Sigmoid colon (tissue), 6 donors: ENCODE measurements at regions not wholly inside any gene's neighbourhood (a gene's known extent, or its start where the extent isn't known, plus 50 kb on each side); places are given as distances from the start of the nearest gene placed in this dataset.

Experiments
- DNase-seq: peaks from one replicate; pipeline ENCODE4 v3.0.0-alpha.2; 2019
- H3K27ac ChIP-seq, 4 donors: fragments of 200-600 bp; sonication (generic); one replicate each; pipeline ENCODE4 v1.5.1; 2016 to 2019; ENCODE audit warnings: mild to moderate bottlenecking in 1 of 4
- H3K27me3 ChIP-seq, 3 donors: fragments of 200-600 bp; sonication (generic); one replicate each; pipeline ENCODE4 v1.5.1; 2019; ENCODE audit warnings: mild to moderate bottlenecking in 1 of 3
- H3K36me3 ChIP-seq, 4 donors: fragments of 200-600 bp; sonication (generic); one replicate each; pipeline ENCODE4 v1.5.1; 2016 to 2019
- H3K4me1 ChIP-seq, 4 donors: fragments of 200-600 bp; sonication (generic); one replicate each; pipeline ENCODE4 v1.5.1; 2017 to 2019
- H3K4me3 ChIP-seq, 4 donors: fragments of 200-600 bp; sonication (generic); one replicate each; pipeline ENCODE4 v1.5.1; 2017 to 2019; ENCODE audit warnings: mild to moderate bottlenecking in 2 of 4, moderate library complexity in 1 of 4
- H3K9me3 ChIP-seq, 4 donors: fragments of 200-600 bp in 3 of 4; sonication (generic) in 3 of 4; one replicate each; pipeline versions ENCODE4 v1.5.1 to v1.6.1; 2013 to 2019
- CTCF ChIP-seq, 4 experiments: fragments of 450-650 bp in 3 of 4; fragments of 200-600 bp in 1 of 4; IDR thresholded peaks; one replicate each; pipeline ENCODE4 v1.5.1; 2016 to 2019; ENCODE audit warnings: antibody characterized with exemption in 4 of 4, mild to moderate bottlenecking in 3 of 4, moderate library complexity in 2 of 4
- EP300 ChIP-seq, 4 donors: sonication (generic); formaldehyde crosslinking; IDR thresholded peaks; one replicate each; pipeline ENCODE4 v1.6.1; 2017; ENCODE audit warnings: antibody characterized with exemption in 4 of 4
- POLR2A ChIP-seq, 2 donors: fragments of 450-650 bp; IDR thresholded peaks; one replicate each; pipeline ENCODE4 v1.6.1; 2016; ENCODE audit warnings: antibody characterized with exemption in 2 of 2, mild to moderate bottlenecking in 2 of 2, moderate library complexity in 2 of 2
- POLR2AphosphoS5 ChIP-seq, 4 donors: sonication (generic); formaldehyde crosslinking; IDR thresholded peaks; one replicate each; pipeline ENCODE4 v1.6.1; 2017; ENCODE audit warnings: antibody characterized with exemption in 4 of 4
- WGBS, 2 donors: extraction: QIAGEN DNeasy Blood & Tissue Kit; methylation state at CpG; one replicate each; pipeline ENCODE4 v1.1.7; 2013; 5-methylcytosine and 5-hydroxymethylcytosine counted together
- intact Hi-C: fragments of 100-400 bp; cut with DNase I; formaldehyde crosslinking; loops from one replicate; pipeline ENCODE4 v1.15.1; 2023
- donor health status: healthy with polysubstance abuse.
- donor health status: healthy.

- H3K27ac ChIP-seq: no peak overlapping the region
- peaks cover 0 to 7% (median 3%) of the 10 kb centered on the region in 4 donors for H3K4me1 ChIP-seq
- no peaks in the 10 kb centered on the region for H3K36me3 ChIP-seq
- no peaks in the 10 kb centered on the region for H3K27me3 ChIP-seq
- intact Hi-C loops: no loop called here
- no peaks in the 10 kb centered on the region for H3K9me3 ChIP-seq
- no peak overlapping the region for H3K4me3 ChIP-seq
- WGBS, 2 donors: 58 to 67% methylated on average over 4 of the region's 4 CpGs
- TF ChIP-seq EP300 (IDR thresholded peaks at IDR 0.05) (no peak), POLR2A (IDR thresholded peaks at IDR 0.05) (no peak), POLR2AphosphoS5 (IDR thresholded peaks at IDR 0.05) (no peak), CTCF (IDR thresholded peaks at IDR 0.05) (no peak)
- DNase-seq: no peak
Observed at GRCh38 chr18:67432806-67433205, 83.7 kb downstream of the DSEL start.

- Histone ChIP-seq H3K4me3 (no peak overlapping the region), H3K9me3 (no peaks in the 10 kb centered on the region), H3K27ac (no peak overlapping the region), H3K36me3 (no peaks in the 10 kb centered on the region), H3K4me1 (peaks cover 0 to 7% (median 3%) of the 10 kb centered on the region in 4 donors), H3K27me3 (no peaks in the 10 kb centered on the region)
- DNase-seq: no peak
- intact Hi-C loops: no loop called here
- TF ChIP-seq CTCF (IDR thresholded peaks at IDR 0.05) (no peak), POLR2AphosphoS5 (IDR thresholded peaks at IDR 0.05) (no peak), EP300 (IDR thresholded peaks at IDR 0.05) (no peak), POLR2A (IDR thresholded peaks at IDR 0.05) (no peak)
- WGBS, 2 donors: 29 to 55% methylated on average over 2 of the region's 2 CpGs
Observed at GRCh38 chr18:67428805-67429204, 87.7 kb downstream of the DSEL start.

GRCh38 chr18:67428158-67428557, 88.4 kb downstream of the DSEL start:
- WGBS, 2 donors: 67 to 83% methylated on average over 2 of the region's 2 CpGs
- DNase-seq: no peak
- Histone ChIP-seq H3K4me1 (peaks cover 0 to 7% (median 3%) of the 10 kb centered on the region in 4 donors), H3K9me3 (no peaks in the 10 kb centered on the region), H3K27ac (no peak overlapping the region), H3K4me3 (no peak overlapping the region), H3K36me3 (no peaks in the 10 kb centered on the region), H3K27me3 (no peaks in the 10 kb centered on the region)
- intact Hi-C loops: no loop called here
- TF ChIP-seq CTCF (IDR thresholded peaks at IDR 0.05) (no peak), POLR2AphosphoS5 (IDR thresholded peaks at IDR 0.05) (no peak), POLR2A (IDR thresholded peaks at IDR 0.05) (no peak), EP300 (IDR thresholded peaks at IDR 0.05) (no peak)

GRCh38 chr18:67426486-67426885, 90.0 kb downstream of the DSEL start:
- Histone ChIP-seq H3K36me3 (no peaks in the 10 kb centered on the region), H3K4me1 (peaks cover 0 to 7% (median 3%) of the 10 kb centered on the region in 4 donors), H3K9me3 (no peaks in the 10 kb centered on the region), H3K4me3 (no peak overlapping the region), H3K27ac (no peak overlapping the region), H3K27me3 (no peaks in the 10 kb centered on the region)
- intact Hi-C loops: no loop called here
- TF ChIP-seq POLR2AphosphoS5 (IDR thresholded peaks at IDR 0.05) (no peak), POLR2A (IDR thresholded peaks at IDR 0.05) (no peak), CTCF (IDR thresholded peaks at IDR 0.05) (no peak), EP300 (IDR thresholded peaks at IDR 0.05) (no peak)
- no peak for DNase-seq
- 69 to 84% methylated on average over 5 of the region's 5 CpGs for WGBS, 2 donors

- Histone ChIP-seq H3K9me3 (no peaks in the 10 kb centered on the region), H3K36me3 (no peaks in the 10 kb centered on the region), H3K27ac (no peak overlapping the region), H3K4me3 (no peak overlapping the region), H3K27me3 (no peaks in the 10 kb centered on the region), H3K4me1 (peaks cover 0 to 7% (median 3%) of the 10 kb centered on the region in 4 donors)
- DNase-seq: no peak
- TF ChIP-seq POLR2AphosphoS5 (IDR thresholded peaks at IDR 0.05) (no peak), CTCF (IDR thresholded peaks at IDR 0.05) (no peak), POLR2A (IDR thresholded peaks at IDR 0.05) (no peak), EP300 (IDR thresholded peaks at IDR 0.05) (no peak)
- intact Hi-C loops: no loop called here
Observed at GRCh38 chr18:67425672-67426071, 90.8 kb downstream of the DSEL start.
